ENCODE measurements at regions not wholly inside any gene's neighbourhood (a gene's known extent, or its start where the extent isn't known, plus 50 kb on each side); places are given as distances from the start of the nearest gene placed in this dataset.

- TF ChIP-seq GATA2 (IDR thresholded peaks at IDR 0.05; ENCODE audit: low read depth, low read length) (no peak), GATA3 (IDR thresholded peaks at IDR 0.05; ENCODE audit: low read depth, low read length) (no peak)
Observed at GRCh38 chr7:52080493-52080892, 763.9 kb upstream of the COBL start.

GRCh38 chr7:52079726-52080125, 763.1 kb upstream of the COBL start:
- TF ChIP-seq GATA3 (IDR thresholded peaks at IDR 0.05; ENCODE audit: low read depth, low read length) (no peak), GATA2 (IDR thresholded peaks at IDR 0.05; ENCODE audit: low read depth, low read length) (no peak)

DNA sequence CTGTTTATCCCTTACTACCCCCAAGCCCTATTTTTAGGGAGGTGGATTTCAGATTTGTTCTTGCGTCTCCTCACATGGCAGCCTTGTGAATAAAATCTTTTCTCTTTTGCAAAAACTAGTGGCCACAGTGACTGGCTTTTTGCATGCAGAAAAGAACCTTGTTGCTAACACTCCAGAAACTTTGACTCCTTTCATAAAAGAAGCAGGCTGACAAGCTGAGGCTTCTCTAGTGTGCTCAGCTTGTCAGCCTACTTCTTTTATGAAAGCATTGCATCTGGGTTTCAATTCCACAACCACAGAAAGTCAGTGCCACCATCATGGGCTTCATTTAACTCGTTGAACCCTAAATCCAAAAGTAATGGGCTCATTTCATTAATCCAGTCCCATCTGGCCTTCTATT, 761.0 kb upstream of the COBL start:
- no peak for TF ChIP-seq GATA2 (IDR thresholded peaks at IDR 0.05; ENCODE audit: low read depth, low read length)
- no peak for TF ChIP-seq GATA3 (IDR thresholded peaks at IDR 0.05; ENCODE audit: low read depth, low read length)

- TF ChIP-seq GATA3 (IDR thresholded peaks at IDR 0.05; ENCODE audit: low read depth, low read length) (no peak), GATA2 (IDR thresholded peaks at IDR 0.05; ENCODE audit: low read depth, low read length) (no peak)
Observed at GRCh38 chr7:52074912-52075311, 758.3 kb upstream of the COBL start.

GRCh38 chr7:52074071-52074470, 757.5 kb upstream of the COBL start:
- TF ChIP-seq GATA3 (IDR thresholded peaks at IDR 0.05; ENCODE audit: low read depth, low read length) (no peak), GATA2 (IDR thresholded peaks at IDR 0.05; ENCODE audit: low read depth, low read length) (no peak)

- TF ChIP-seq GATA2 (IDR thresholded peaks at IDR 0.05; ENCODE audit: low read depth, low read length) = no peak
- no peak for TF ChIP-seq GATA3 (IDR thresholded peaks at IDR 0.05; ENCODE audit: low read depth, low read length)
Observed at GRCh38 chr7:52071744-52072143, 755.1 kb upstream of the COBL start.

GRCh38 chr7:52064493-52064892, 747.9 kb upstream of the COBL start:
- TF ChIP-seq GATA3 (IDR thresholded peaks at IDR 0.05; ENCODE audit: low read depth, low read length) = no peak

DNA sequence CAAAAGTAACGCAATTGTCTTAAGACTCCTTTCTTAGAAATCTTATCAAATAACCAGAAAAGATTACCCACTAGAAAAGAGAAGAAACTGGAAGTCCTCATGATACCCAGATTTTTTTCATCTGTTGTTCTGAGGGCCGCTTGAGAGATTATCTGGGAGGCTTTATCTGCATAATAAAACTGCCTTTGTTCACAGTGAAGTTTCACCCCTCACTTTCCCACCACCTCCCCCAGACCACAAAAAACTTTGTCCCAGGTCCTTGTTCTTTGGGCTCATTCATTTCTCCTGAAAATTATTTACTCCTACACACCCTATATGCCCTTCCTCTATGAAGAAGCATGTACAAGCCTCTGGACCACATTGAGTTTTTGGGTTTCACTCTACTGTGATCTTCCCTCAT, 745.1 kb upstream of the COBL start:
- no peak for TF ChIP-seq GATA2 (IDR thresholded peaks at IDR 0.05; ENCODE audit: low read depth, low read length)

GRCh38 chr7:52053525-52053924, 736.9 kb upstream of the COBL start:
- TF ChIP-seq GATA3 (IDR thresholded peaks at IDR 0.05; ENCODE audit: low read depth, low read length) (no peak), GATA2 (IDR thresholded peaks at IDR 0.05; ENCODE audit: low read depth, low read length) (no peak)

DNA sequence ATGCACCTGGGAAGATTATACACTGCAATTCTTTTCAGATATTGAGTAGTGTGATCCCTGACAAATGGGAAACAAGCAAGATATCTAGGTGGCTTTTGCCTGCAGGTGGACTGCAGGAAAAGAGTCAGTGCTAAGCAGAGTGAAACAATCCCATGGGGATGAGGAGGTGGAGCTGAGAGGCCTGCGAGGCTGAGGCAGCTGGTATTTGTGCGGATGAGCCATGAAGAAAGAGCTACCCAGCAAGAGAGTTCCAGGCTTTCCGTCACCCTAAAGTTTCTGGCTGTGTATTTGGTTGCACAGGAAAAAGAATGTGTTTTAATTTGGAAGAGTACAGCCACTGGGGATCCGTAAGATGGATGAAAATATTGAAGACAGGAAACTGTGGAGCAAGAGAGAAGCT, 714.1 kb upstream of the COBL start:
- TF ChIP-seq GATA2 (IDR thresholded peaks at IDR 0.05; ENCODE audit: low read depth, low read length) = no peak
- no peak for TF ChIP-seq GATA3 (IDR thresholded peaks at IDR 0.05; ENCODE audit: low read depth, low read length)

DNA sequence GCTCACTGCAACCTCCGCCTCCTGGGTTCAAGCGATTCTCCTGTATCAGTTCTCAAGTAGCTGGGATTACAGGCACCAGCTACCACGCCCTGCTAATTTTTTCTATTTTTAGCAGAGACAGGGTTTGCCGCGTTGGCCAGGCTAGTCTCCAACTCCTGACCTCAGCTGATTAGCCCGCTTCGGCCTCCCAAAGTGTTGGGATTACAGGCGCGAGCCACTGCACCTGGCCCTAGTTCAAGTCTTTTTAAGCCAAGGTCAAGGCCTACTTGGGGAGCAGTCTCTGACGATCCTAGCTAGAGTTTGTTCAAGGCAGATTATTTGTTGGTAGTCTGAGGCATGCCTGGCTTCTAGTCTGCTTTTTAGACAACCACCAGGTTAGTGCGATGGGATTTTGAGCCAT, 709.5 kb upstream of the COBL start:
- TF ChIP-seq GATA2 (IDR thresholded peaks at IDR 0.05; ENCODE audit: low read depth, low read length) (no peak), GATA3 (IDR thresholded peaks at IDR 0.05; ENCODE audit: low read depth, low read length) (no peak)

- TF ChIP-seq GATA2 (IDR thresholded peaks at IDR 0.05; ENCODE audit: low read depth, low read length) (no peak), GATA3 (IDR thresholded peaks at IDR 0.05; ENCODE audit: low read depth, low read length) (no peak)
Observed at GRCh38 chr7:52021343-52021742, 704.7 kb upstream of the COBL start.

DNA sequence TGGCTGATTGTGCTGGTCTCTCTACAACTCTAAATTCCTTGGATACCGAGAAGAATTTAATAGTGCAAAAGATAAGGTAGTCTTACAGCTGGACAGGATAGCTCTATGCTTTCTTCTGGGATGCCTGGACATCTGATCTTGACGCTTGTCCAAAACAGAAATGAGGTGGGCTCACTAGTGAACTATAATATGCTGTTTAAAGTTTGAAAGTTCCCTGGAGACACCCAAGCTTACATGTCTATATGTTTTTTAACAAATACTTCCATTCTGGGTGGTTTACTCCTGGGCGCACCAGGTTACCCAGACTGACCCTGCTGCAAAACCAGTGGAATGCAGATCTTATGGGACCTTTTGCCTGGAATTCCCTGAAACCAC, 702.1 kb upstream of the COBL start:
- TF ChIP-seq GATA3 (IDR thresholded peaks at IDR 0.05; ENCODE audit: low read depth, low read length) = no peak
- TF ChIP-seq GATA2 (IDR thresholded peaks at IDR 0.05; ENCODE audit: low read depth, low read length) = no peak

GRCh38 chr7:52017802-52018679, 701.4 kb upstream of the COBL start:
- no peak for TF ChIP-seq GATA3 (IDR thresholded peaks at IDR 0.05; ENCODE audit: low read depth, low read length)
- no peak for TF ChIP-seq GATA2 (IDR thresholded peaks at IDR 0.05; ENCODE audit: low read depth, low read length)

DNA sequence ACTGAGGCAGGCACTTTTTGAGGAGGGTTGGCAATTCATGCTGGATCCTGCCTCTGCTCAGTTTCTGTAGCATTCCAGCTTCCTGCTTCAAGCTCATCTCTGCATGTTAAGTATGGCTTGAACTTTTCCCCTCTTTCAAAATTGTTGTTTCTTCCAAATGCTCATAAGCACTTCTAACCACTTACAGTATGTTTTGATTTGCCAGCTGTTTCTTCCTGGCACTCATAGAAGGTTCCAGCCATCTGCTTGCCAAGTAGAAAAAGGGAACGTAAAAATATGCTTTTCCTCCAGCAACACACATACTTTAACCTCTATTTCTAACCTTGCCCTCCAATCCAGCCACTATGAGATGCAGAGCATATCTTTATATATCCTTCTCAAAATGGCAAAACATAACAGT, 692.6 kb upstream of the COBL start:
- TF ChIP-seq GATA3 (IDR thresholded peaks at IDR 0.05; ENCODE audit: low read depth, low read length) (no peak), GATA2 (IDR thresholded peaks at IDR 0.05; ENCODE audit: low read depth, low read length) (no peak)

DNA sequence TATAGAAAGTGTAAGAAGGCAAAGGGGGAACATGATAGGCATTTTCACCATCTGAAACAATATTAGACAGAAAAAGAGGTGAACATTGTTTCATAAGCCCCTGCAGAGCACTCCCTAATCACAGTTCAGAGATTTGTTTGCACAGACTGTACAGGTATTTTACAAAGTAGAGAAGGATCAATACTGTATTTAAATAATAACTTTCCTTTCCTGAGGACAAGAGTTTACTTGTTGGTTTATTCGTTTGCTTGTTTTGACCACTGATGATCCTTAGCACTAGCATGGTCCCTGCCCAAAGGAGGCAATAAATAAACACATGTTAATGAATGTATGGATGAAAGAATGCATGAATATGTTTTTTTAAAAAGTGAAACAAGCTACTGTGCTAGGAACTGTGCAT, 690.1 kb upstream of the COBL start:
- TF ChIP-seq GATA2 (IDR thresholded peaks at IDR 0.05; ENCODE audit: low read depth, low read length) (no peak), GATA3 (IDR thresholded peaks at IDR 0.05; ENCODE audit: low read depth, low read length) (no peak)
